Panc1 (cell line): ENCODE measurements at regions not wholly inside any gene's neighbourhood (a gene's known extent, or its start where the extent isn't known, plus 50 kb on each side); places are given as distances from the start of the nearest gene placed in this dataset.

Experiments used
- POLR2AphosphoS5 ChIP-seq: IDR thresholded peaks from 2 replicates; pipeline ENCODE4 v1.6.1; 2012; ENCODE audit warnings: mild to moderate bottlenecking, low read depth, low read length, moderate library complexity
- SIN3A ChIP-seq: IDR thresholded peaks from 2 replicates; pipeline ENCODE4 v1.6.1; 2012; ENCODE audit warnings: low read depth, mild to moderate bottlenecking, low read length, moderate library complexity, borderline replicate concordance; ENCODE audit not compliant: insufficient read depth
- TCF7L2 ChIP-seq: IDR thresholded peaks from 2 replicates; pipeline ENCODE4 v1.6.1; 2011; ENCODE audit warnings: mild to moderate bottlenecking, low read depth, low read length, inconsistent platforms
- TF ChIP-seq, protein P1 (sequence below): fragments of 450-650 bp; IDR thresholded peaks from 2 replicates; pipeline ENCODE4 v1.5.1; 2017; ENCODE audit warnings: mild to moderate bottlenecking
- TF ChIP-seq, protein P2 (sequence below), 2 experiments: IDR thresholded peaks; 2 replicates each; pipeline ENCODE4 v1.6.1; 2011 to 2012; ENCODE audit warnings: low read depth in 2 of 2, control low read depth in 1 of 2, low read length in 1 of 2, mild to moderate bottlenecking in 1 of 2, moderate library complexity in 1 of 2; ENCODE audit not compliant: insufficient read depth in 1 of 2

DNA sequence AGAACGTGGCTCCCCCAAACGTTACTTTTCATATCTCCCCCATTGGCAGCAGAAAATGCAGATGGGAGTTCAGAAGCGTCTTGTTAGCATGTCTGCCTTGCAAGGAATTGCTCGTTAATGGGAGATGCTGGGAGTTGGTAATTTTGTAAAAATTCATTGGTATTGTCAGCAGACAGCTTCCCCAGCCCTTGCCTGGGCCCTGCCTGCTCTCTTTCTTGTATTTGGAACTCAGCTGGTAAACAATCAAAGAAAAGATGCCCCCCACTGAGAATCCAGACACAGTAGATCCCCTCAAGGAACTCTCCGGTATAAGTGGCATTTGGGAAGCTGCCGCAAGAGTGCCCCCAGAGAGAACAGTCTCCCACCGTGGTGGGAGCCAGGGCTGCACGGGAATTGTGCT lies 94.4 kb upstream of the IGSF21 start:
- TF ChIP-seq, protein P1, sequence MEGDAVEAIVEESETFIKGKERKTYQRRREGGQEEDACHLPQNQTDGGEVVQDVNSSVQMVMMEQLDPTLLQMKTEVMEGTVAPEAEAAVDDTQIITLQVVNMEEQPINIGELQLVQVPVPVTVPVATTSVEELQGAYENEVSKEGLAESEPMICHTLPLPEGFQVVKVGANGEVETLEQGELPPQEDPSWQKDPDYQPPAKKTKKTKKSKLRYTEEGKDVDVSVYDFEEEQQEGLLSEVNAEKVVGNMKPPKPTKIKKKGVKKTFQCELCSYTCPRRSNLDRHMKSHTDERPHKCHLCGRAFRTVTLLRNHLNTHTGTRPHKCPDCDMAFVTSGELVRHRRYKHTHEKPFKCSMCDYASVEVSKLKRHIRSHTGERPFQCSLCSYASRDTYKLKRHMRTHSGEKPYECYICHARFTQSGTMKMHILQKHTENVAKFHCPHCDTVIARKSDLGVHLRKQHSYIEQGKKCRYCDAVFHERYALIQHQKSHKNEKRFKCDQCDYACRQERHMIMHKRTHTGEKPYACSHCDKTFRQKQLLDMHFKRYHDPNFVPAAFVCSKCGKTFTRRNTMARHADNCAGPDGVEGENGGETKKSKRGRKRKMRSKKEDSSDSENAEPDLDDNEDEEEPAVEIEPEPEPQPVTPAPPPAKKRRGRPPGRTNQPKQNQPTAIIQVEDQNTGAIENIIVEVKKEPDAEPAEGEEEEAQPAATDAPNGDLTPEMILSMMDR, result no peak
- TF ChIP-seq POLR2AphosphoS5 (no peak), SIN3A (no peak), TCF7L2 (no peak)
- TF ChIP-seq, protein P2, sequence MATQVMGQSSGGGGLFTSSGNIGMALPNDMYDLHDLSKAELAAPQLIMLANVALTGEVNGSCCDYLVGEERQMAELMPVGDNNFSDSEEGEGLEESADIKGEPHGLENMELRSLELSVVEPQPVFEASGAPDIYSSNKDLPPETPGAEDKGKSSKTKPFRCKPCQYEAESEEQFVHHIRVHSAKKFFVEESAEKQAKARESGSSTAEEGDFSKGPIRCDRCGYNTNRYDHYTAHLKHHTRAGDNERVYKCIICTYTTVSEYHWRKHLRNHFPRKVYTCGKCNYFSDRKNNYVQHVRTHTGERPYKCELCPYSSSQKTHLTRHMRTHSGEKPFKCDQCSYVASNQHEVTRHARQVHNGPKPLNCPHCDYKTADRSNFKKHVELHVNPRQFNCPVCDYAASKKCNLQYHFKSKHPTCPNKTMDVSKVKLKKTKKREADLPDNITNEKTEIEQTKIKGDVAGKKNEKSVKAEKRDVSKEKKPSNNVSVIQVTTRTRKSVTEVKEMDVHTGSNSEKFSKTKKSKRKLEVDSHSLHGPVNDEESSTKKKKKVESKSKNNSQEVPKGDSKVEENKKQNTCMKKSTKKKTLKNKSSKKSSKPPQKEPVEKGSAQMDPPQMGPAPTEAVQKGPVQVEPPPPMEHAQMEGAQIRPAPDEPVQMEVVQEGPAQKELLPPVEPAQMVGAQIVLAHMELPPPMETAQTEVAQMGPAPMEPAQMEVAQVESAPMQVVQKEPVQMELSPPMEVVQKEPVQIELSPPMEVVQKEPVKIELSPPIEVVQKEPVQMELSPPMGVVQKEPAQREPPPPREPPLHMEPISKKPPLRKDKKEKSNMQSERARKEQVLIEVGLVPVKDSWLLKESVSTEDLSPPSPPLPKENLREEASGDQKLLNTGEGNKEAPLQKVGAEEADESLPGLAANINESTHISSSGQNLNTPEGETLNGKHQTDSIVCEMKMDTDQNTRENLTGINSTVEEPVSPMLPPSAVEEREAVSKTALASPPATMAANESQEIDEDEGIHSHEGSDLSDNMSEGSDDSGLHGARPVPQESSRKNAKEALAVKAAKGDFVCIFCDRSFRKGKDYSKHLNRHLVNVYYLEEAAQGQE (IDR thresholded peaks at IDR 0.05; ENCODE audit: insufficient read depth in 1 of 2, low read depth in 2 of 2, low read length in 1 of 2), result no peak
